ENCODE measurements at regions not wholly inside any gene's neighbourhood (a gene's known extent, or its start where the extent isn't known, plus 50 kb on each side); places are given as distances from the start of the nearest gene placed in this dataset.
"Not testable (repeated sequence)": the region's sequence is repeated elsewhere in the genome, so short reads cannot be mapped to it uniquely, and the experiment has no call there.

GRCh38 chr21:20187028-20187427 is 811.2 kb upstream of the NCAM2 start:
- H3K36me3 ChIP-seq: no peaks in the 10 kb centered on the region
- H3K9me3 ChIP-seq: peaks cover 0 to 23% (median 14%) of the 10 kb centered on the region in 8 donors
- H3K27me3 ChIP-seq (replicated peaks in 1 of 7): no peaks in the 10 kb centered on the region
- DNase-seq: no peak
- intact Hi-C loops (cut with DNase I; ENCODE audit: low total_unique reads): no loop called here
- H3K27ac ChIP-seq: no peak overlapping the region
- TF ChIP-seq CTCF (IDR thresholded peaks at IDR 0.05 in 8 of 11, conservative IDR thresholded peaks at IDR 0.05 in 3 of 11) (no peak), POLR2AphosphoS5 (IDR thresholded peaks at IDR 0.05) (no peak), POLR2A (IDR thresholded peaks at IDR 0.05) (no peak)
- no peak overlapping the region for H3K4me3 ChIP-seq
- no peaks in the 10 kb centered on the region for H3K4me1 ChIP-seq
- WGBS, 5 donors: 54 to 75% (median 69%) methylated on average over 2 of the region's 2 CpGs

- H3K4me3 ChIP-seq; H3K4me1 ChIP-seq; DNase-seq; H3K27me3 ChIP-seq (replicated peaks in 1 of 7); intact Hi-C loops (cut with DNase I; ENCODE audit: low total_unique reads); H3K36me3 ChIP-seq; H3K27ac ChIP-seq: not testable (repeated sequence)
- peaks cover 0 to 20% (median 6%) of the 10 kb centered on the region in 8 donors for H3K9me3 ChIP-seq
- 86 to 96% (median 92%) methylated on average over 3 of the region's 4 CpGs for WGBS, 5 donors
Measured at GRCh38 chr21:20201323-20201722, 796.9 kb upstream of the NCAM2 start.

- H3K4me3 ChIP-seq: no peak overlapping the region
- H3K4me1 ChIP-seq: no peaks in the 10 kb centered on the region
- intact Hi-C loops (cut with DNase I; ENCODE audit: low total_unique reads): no loop called here
- no peak overlapping the region for H3K27ac ChIP-seq
- no peak for DNase-seq
- peaks cover 0 to 18% (median 4%) of the 10 kb centered on the region in 8 donors for H3K9me3 ChIP-seq
- WGBS, 5 donors: 69 to 90% (median 82%) methylated on average over 3 of the region's 3 CpGs
- no peaks in the 10 kb centered on the region for H3K27me3 ChIP-seq (replicated peaks in 1 of 7)
- no peaks in the 10 kb centered on the region for H3K36me3 ChIP-seq
- no peak for TF ChIP-seq POLR2A (IDR thresholded peaks at IDR 0.05)
- TF ChIP-seq CTCF (IDR thresholded peaks at IDR 0.05 in 8 of 11, conservative IDR thresholded peaks at IDR 0.05 in 3 of 11): no peak
- TF ChIP-seq POLR2AphosphoS5 (IDR thresholded peaks at IDR 0.05): no peak
Measured at GRCh38 chr21:20207335-20207734, 790.9 kb upstream of the NCAM2 start.

GRCh38 chr21:20215959-20216358 is 782.2 kb upstream of the NCAM2 start:
- Histone ChIP-seq H3K36me3 (no peaks in the 10 kb centered on the region), H3K4me3 (no peak overlapping the region), H3K4me1 (no peaks in the 10 kb centered on the region), H3K27me3 (replicated peaks in 1 of 7) (no peaks in the 10 kb centered on the region), H3K9me3 (peaks cover 0 to 16% (median 7%) of the 10 kb centered on the region in 8 donors), H3K27ac (no peak overlapping the region)
- WGBS, 5 donors: 79 to 90% (median 82%) methylated on average over 6 of the region's 6 CpGs
- intact Hi-C loops (cut with DNase I; ENCODE audit: low total_unique reads): no loop called here
- DNase-seq: no peak
- no peak for TF ChIP-seq CTCF (IDR thresholded peaks at IDR 0.05 in 8 of 11, conservative IDR thresholded peaks at IDR 0.05 in 3 of 11)
- no peak for TF ChIP-seq POLR2A (IDR thresholded peaks at IDR 0.05)
- no peak for TF ChIP-seq POLR2AphosphoS5 (IDR thresholded peaks at IDR 0.05)

- no peaks in the 10 kb centered on the region for H3K27me3 ChIP-seq (replicated peaks in 1 of 7)
- no peaks in the 10 kb centered on the region for H3K36me3 ChIP-seq
- no peaks in the 10 kb centered on the region for H3K4me1 ChIP-seq
- no peak overlapping the region for H3K4me3 ChIP-seq
- TF ChIP-seq CTCF (IDR thresholded peaks at IDR 0.05 in 8 of 11, conservative IDR thresholded peaks at IDR 0.05 in 3 of 11) (no peak), POLR2AphosphoS5 (IDR thresholded peaks at IDR 0.05) (no peak), POLR2A (IDR thresholded peaks at IDR 0.05) (no peak)
- H3K27ac ChIP-seq: no peak overlapping the region
- DNase-seq: no peak
- H3K9me3 ChIP-seq: peaks cover 0 to 17% (median 0%) of the 10 kb centered on the region in 8 donors
- intact Hi-C loops (cut with DNase I; ENCODE audit: low total_unique reads): no loop called here
Measured at GRCh38 chr21:20220586-20220985, 777.6 kb upstream of the NCAM2 start.

- DNase-seq; intact Hi-C loops (cut with DNase I; ENCODE audit: low total_unique reads): not testable (repeated sequence)
- 89 to 95% (median 94%) methylated on average over 12 of the region's 12 CpGs for WGBS, 5 donors
Measured at GRCh38 chr21:20221981-20222380, 776.2 kb upstream of the NCAM2 start.

GRCh38 chr21:20236649-20237048 is 761.6 kb upstream of the NCAM2 start:
- H3K27me3 ChIP-seq (replicated peaks in 1 of 7); H3K36me3 ChIP-seq; H3K4me1 ChIP-seq; H3K4me3 ChIP-seq; intact Hi-C loops (cut with DNase I; ENCODE audit: low total_unique reads); DNase-seq; H3K27ac ChIP-seq: not testable (repeated sequence)
- 17 to 39% (median 36%) methylated on average over 1 of the region's 1 CpG for WGBS, 5 donors
- peaks cover 0 to 39% (median 30%) of the 10 kb centered on the region in 8 donors for H3K9me3 ChIP-seq

More at GRCh38 chr21:20221981-20222380, 776.2 kb upstream of the NCAM2 start:
- H3K27ac ChIP-seq; H3K27me3 ChIP-seq (replicated peaks in 1 of 7); H3K4me1 ChIP-seq; H3K36me3 ChIP-seq; H3K4me3 ChIP-seq: not testable (repeated sequence)
- peaks cover 0 to 17% (median 0%) of the 10 kb centered on the region in 8 donors for H3K9me3 ChIP-seq
